Coronary artery (tissue), 2 donors: ENCODE measurements at regions not wholly inside any gene's neighbourhood (a gene's known extent, or its start where the extent isn't known, plus 50 kb on each side); places are given as distances from the start of the nearest gene placed in this dataset.

ENCODE experiments used
- DNase-seq: peaks from one replicate; pipeline ENCODE4 v3.0.0-alpha.2; 2017; ENCODE audit warnings: low spot score
- H3K27ac ChIP-seq, 2 donors: fragments of 200-600 bp; sonication (generic); one replicate each; pipeline ENCODE4 v1.5.1; 2016 to 2019
- H3K4me3 ChIP-seq: fragments of 200-600 bp; sonication (generic); 2 replicates; pipeline ENCODE4 v1.5.1; 2016; ENCODE audit warnings: mild to moderate bottlenecking, moderate library complexity
- CTCF ChIP-seq: fragments of 200-600 bp; sonication (generic); IDR thresholded peaks from one replicate; pipeline ENCODE4 v1.5.1; 2019; ENCODE audit warnings: antibody characterized with exemption

GRCh38 chr12:116339062-116339461 lies 61.6 kb upstream of the MED13L start:
- H3K4me3 ChIP-seq: no peak overlapping the region
- TF ChIP-seq CTCF: no peak
- H3K27ac ChIP-seq: no peak overlapping the region
- DNase-seq: no peak

GRCh38 chr12:116339800-116340371 lies 62.4 kb upstream of the MED13L start:
- H3K4me3 ChIP-seq: no peak overlapping the region
- DNase-seq: no peak
- no peak for TF ChIP-seq CTCF
- no peak overlapping the region for H3K27ac ChIP-seq

GRCh38 chr12:116343331-116343884 lies 65.9 kb upstream of the MED13L start:
- H3K27ac ChIP-seq: no peak overlapping the region
- no peak overlapping the region for H3K4me3 ChIP-seq
- no peak for TF ChIP-seq CTCF
- DNase-seq: no peak

- Histone ChIP-seq H3K27ac (no peak overlapping the region), H3K4me3 (no peak overlapping the region)
- no peak for DNase-seq
- no peak for TF ChIP-seq CTCF
These were observed 68.7 kb upstream of the MED13L start for GRCh38 chr12:116346222-116346621.

- no peak for TF ChIP-seq CTCF
- Histone ChIP-seq H3K4me3 (no peak overlapping the region), H3K27ac (no peak overlapping the region)
- DNase-seq: no peak
These were observed 69.2 kb upstream of the MED13L start for GRCh38 chr12:116346741-116347140.

GRCh38 chr12:116347265-116347664 lies 69.8 kb upstream of the MED13L start:
- TF ChIP-seq CTCF: no peak
- Histone ChIP-seq H3K27ac (no peak overlapping the region), H3K4me3 (no peak overlapping the region)
- DNase-seq: no peak

- no peak for DNase-seq
- H3K27ac ChIP-seq: no peak overlapping the region
- no peak for TF ChIP-seq CTCF
- no peak overlapping the region for H3K4me3 ChIP-seq
These were observed 74.9 kb upstream of the MED13L start for GRCh38 chr12:116352315-116352835.
